GM13977 (cell line): ENCODE measurements at regions not wholly inside any gene's neighbourhood (a gene's known extent, or its start where the extent isn't known, plus 50 kb on each side); places are given as distances from the start of the nearest gene placed in this dataset.
"Not testable (repeated sequence)": the region's sequence is repeated elsewhere in the genome, so short reads cannot be mapped to it uniquely, and the experiment has no call there.

ENCODE experiments used
- DNase-seq: peaks from one replicate; pipeline ENCODE4 v3.0.0; 2012; ENCODE audit warnings: low spot score
- CTCF ChIP-seq: IDR thresholded peaks from 2 replicates; pipeline ENCODE4 v1.5.1; 2012; ENCODE audit warnings: mild to moderate bottlenecking, control low read depth; ENCODE audit not compliant: insufficient read depth; ENCODE audit errors: extremely low read depth, missing control alignments
- in situ Hi-C: fragments of 300-500 bp; cut with MboI; formaldehyde crosslinking; loops from one replicate; pipeline ENCODE4 v1.12.0; 2022; ENCODE audit warnings: low sequenced_read_pairs, low pct_unique_long_range_greater_than_20kb, mixed read lengths, inconsistent platforms; ENCODE audit not compliant: unreplicated experiment

- DNase-seq, result no peak
- no peak for TF ChIP-seq CTCF
- in situ Hi-C loops, result no loop called here
Measured at GRCh38 chr5:171720086-171720485, 65.5 kb upstream of the SMIM23 start.

- in situ Hi-C loops, result no loop called here
- DNase-seq, result no peak
- no peak for TF ChIP-seq CTCF
Measured at GRCh38 chr5:171721464-171721863, 64.2 kb upstream of the SMIM23 start.

GRCh38 chr5:171724468-171725204, 61.0 kb upstream of the SMIM23 start:
- DNase-seq, result no peak
- in situ Hi-C loops, result no loop called here
- TF ChIP-seq CTCF, result no peak

GRCh38 chr5:171725205-171725601, 60.4 kb upstream of the SMIM23 start:
- in situ Hi-C loops, result no loop called here
- DNase-seq, result no peak

GRCh38 chr5:171726819-171727218, 58.8 kb upstream of the SMIM23 start:
- DNase-seq, in situ Hi-C loops: not testable (repeated sequence)

More at GRCh38 chr5:171725205-171725601, 60.4 kb upstream of the SMIM23 start:
- TF ChIP-seq CTCF, result no peak

GRCh38 chr5:171728686-171729085, 56.9 kb upstream of the SMIM23 start:
- TF ChIP-seq CTCF, result no peak
- in situ Hi-C loops, result no loop called here
- no peak for DNase-seq
